ENCODE measurements at regions not wholly inside any gene's neighbourhood (a gene's known extent, or its start where the extent isn't known, plus 50 kb on each side); places are given as distances from the start of the nearest gene placed in this dataset.
A peak's percentile ranks its signal among the peaks of the same experiment; 100 is the strongest.
"Not testable (repeated sequence)": the region's sequence is repeated elsewhere in the genome, so short reads cannot be mapped to it uniquely, and the experiment has no call there.

- Histone ChIP-seq H3K9me3 (ENCODE audit: control insufficient read depth in 2 of 2, low read length in 2 of 2) (peaks cover 0 to under 1% of the 10 kb centered on the region in 2 experiments), H3K4me1 (ENCODE audit: control insufficient read depth, insufficient read depth, low read length, poor library complexity, severe bottlenecking) (no peaks in the 10 kb centered on the region), H3K36me3 (ENCODE audit: control insufficient read depth, insufficient read depth, low read length) (no peaks in the 10 kb centered on the region), H3K4me3 (ENCODE audit: low read depth, low read length) (no peak overlapping the region), H3K27ac (ENCODE audit: insufficient read depth, low read length, poor library complexity, severe bottlenecking) (no peak overlapping the region), H3K27me3 (ENCODE audit: control insufficient read depth, insufficient read depth, low read length) (no peaks in the 10 kb centered on the region)
- peaks cover 0 to 8% (median 1%) of the 10 kb centered on the region in 7 donors for H3K9me3 Mint-ChIP-seq
- ATAC-seq (ENCODE audit: low read depth in 2 of 2) (no peak), DNase-seq (no peak)
- no peaks in the 10 kb centered on the region for H3K36me3 Mint-ChIP-seq
- no peaks in the 10 kb centered on the region for H3K27me3 Mint-ChIP-seq
- H3K4me1 Mint-ChIP-seq, result no peaks in the 10 kb centered on the region
- no peak overlapping the region for H3K4me3 Mint-ChIP-seq
- no peak overlapping the region for H3K27ac Mint-ChIP-seq
Measured at GRCh38 chr6:74415056-74415455, 719.1 kb downstream of the CD109 start.

GRCh38 chr6:74410630-74411029 is 714.6 kb downstream of the CD109 start:
- Mint-ChIP-seq H3K36me3 (no peaks in the 10 kb centered on the region), H3K4me1 (no peaks in the 10 kb centered on the region), H3K27ac (no peak overlapping the region), H3K27me3 (no peaks in the 10 kb centered on the region), H3K9me3 (peaks cover 0 to 8% (median 2%) of the 10 kb centered on the region in 7 donors), H3K4me3 (no peak overlapping the region)
- Histone ChIP-seq H3K4me1 (ENCODE audit: control insufficient read depth, insufficient read depth, low read length, poor library complexity, severe bottlenecking) (no peaks in the 10 kb centered on the region), H3K36me3 (ENCODE audit: control insufficient read depth, insufficient read depth, low read length) (no peaks in the 10 kb centered on the region), H3K27me3 (ENCODE audit: control insufficient read depth, insufficient read depth, low read length) (no peaks in the 10 kb centered on the region), H3K27ac (ENCODE audit: insufficient read depth, low read length, poor library complexity, severe bottlenecking) (no peak overlapping the region), H3K4me3 (ENCODE audit: low read depth, low read length) (no peak overlapping the region), H3K9me3 (ENCODE audit: control insufficient read depth in 2 of 2, low read length in 2 of 2) (no peaks in the 10 kb centered on the region)
- ATAC-seq (ENCODE audit: low read depth in 2 of 2), result no peak
- no peak for DNase-seq

- H3K27me3 ChIP-seq (ENCODE audit: control insufficient read depth, insufficient read depth, low read length), result no peaks in the 10 kb centered on the region
- ATAC-seq (ENCODE audit: low read depth in 2 of 2), result no peak
Measured at GRCh38 chr6:74409447-74409846, 713.4 kb downstream of the CD109 start.

GRCh38 chr6:74408844-74409243 is 712.8 kb downstream of the CD109 start:
- Histone ChIP-seq H3K27me3 (ENCODE audit: control insufficient read depth, insufficient read depth, low read length) (no peaks in the 10 kb centered on the region), H3K27ac (ENCODE audit: insufficient read depth, low read length, poor library complexity, severe bottlenecking) (no peak overlapping the region), H3K36me3 (ENCODE audit: control insufficient read depth, insufficient read depth, low read length) (no peaks in the 10 kb centered on the region), H3K9me3 (ENCODE audit: control insufficient read depth in 2 of 2, low read length in 2 of 2) (no peaks in the 10 kb centered on the region), H3K4me1 (ENCODE audit: control insufficient read depth, insufficient read depth, low read length, poor library complexity, severe bottlenecking) (no peaks in the 10 kb centered on the region), H3K4me3 (ENCODE audit: low read depth, low read length) (no peak overlapping the region)
- H3K27me3 Mint-ChIP-seq, result no peaks in the 10 kb centered on the region
- no peaks in the 10 kb centered on the region for H3K4me1 Mint-ChIP-seq
- H3K4me3 Mint-ChIP-seq, result no peak overlapping the region
- no peak overlapping the region for H3K27ac Mint-ChIP-seq
- peaks cover 0 to 7% (median 2%) of the 10 kb centered on the region in 7 donors for H3K9me3 Mint-ChIP-seq
- DNase-seq, result no peak
- no peak for ATAC-seq (ENCODE audit: low read depth in 2 of 2)
- H3K36me3 Mint-ChIP-seq, result no peaks in the 10 kb centered on the region

More at GRCh38 chr6:74409447-74409846, 713.4 kb downstream of the CD109 start:
- DNase-seq, result no peak
- Mint-ChIP-seq H3K27ac (no peak overlapping the region), H3K4me1 (no peaks in the 10 kb centered on the region), H3K4me3 (no peak overlapping the region), H3K36me3 (no peaks in the 10 kb centered on the region), H3K27me3 (no peaks in the 10 kb centered on the region), H3K9me3 (peaks cover 0 to 8% (median 2%) of the 10 kb centered on the region in 7 donors)
- H3K4me3 ChIP-seq (ENCODE audit: low read depth, low read length), result no peak overlapping the region
- no peaks in the 10 kb centered on the region for H3K9me3 ChIP-seq (ENCODE audit: control insufficient read depth in 2 of 2, low read length in 2 of 2)
- H3K4me1 ChIP-seq (ENCODE audit: control insufficient read depth, insufficient read depth, low read length, poor library complexity, severe bottlenecking), result no peaks in the 10 kb centered on the region
- no peak overlapping the region for H3K27ac ChIP-seq (ENCODE audit: insufficient read depth, low read length, poor library complexity, severe bottlenecking)
- H3K36me3 ChIP-seq (ENCODE audit: control insufficient read depth, insufficient read depth, low read length), result no peaks in the 10 kb centered on the region

GRCh38 chr6:74404366-74404765 is 708.4 kb downstream of the CD109 start:
- Mint-ChIP-seq H3K27ac (no peak overlapping the region), H3K4me3 (no peak overlapping the region), H3K9me3 (peaks cover 0 to 14% (median 3%) of the 10 kb centered on the region in 7 donors), H3K4me1 (no peaks in the 10 kb centered on the region), H3K36me3 (no peaks in the 10 kb centered on the region), H3K27me3 (no peaks in the 10 kb centered on the region)
- ATAC-seq (ENCODE audit: low read depth in 2 of 2) (no peak), DNase-seq (no peak)
- H3K27ac ChIP-seq (ENCODE audit: insufficient read depth, low read length, poor library complexity, severe bottlenecking), result no peak overlapping the region
- peaks cover 0 to 3% of the 10 kb centered on the region in 2 experiments for H3K9me3 ChIP-seq (ENCODE audit: control insufficient read depth in 2 of 2, low read length in 2 of 2)
- no peak overlapping the region for H3K4me3 ChIP-seq (ENCODE audit: low read depth, low read length)
- no peaks in the 10 kb centered on the region for H3K36me3 ChIP-seq (ENCODE audit: control insufficient read depth, insufficient read depth, low read length)
- H3K27me3 ChIP-seq (ENCODE audit: control insufficient read depth, insufficient read depth, low read length), result no peaks in the 10 kb centered on the region
- H3K4me1 ChIP-seq (ENCODE audit: control insufficient read depth, insufficient read depth, low read length, poor library complexity, severe bottlenecking), result no peaks in the 10 kb centered on the region

GRCh38 chr6:74402781-74403180 is 706.8 kb downstream of the CD109 start:
- H3K9me3 Mint-ChIP-seq, result peaks cover 0 to 12% (median 4%) of the 10 kb centered on the region in 7 donors
- no peak for DNase-seq
- no peaks in the 10 kb centered on the region for H3K4me1 Mint-ChIP-seq
- H3K4me3 Mint-ChIP-seq, result peak overlapping the region in 1 of 4 donors; percentile 74
- H3K27ac ChIP-seq (ENCODE audit: insufficient read depth, low read length, poor library complexity, severe bottlenecking), result no peak overlapping the region
- no peaks in the 10 kb centered on the region for H3K36me3 Mint-ChIP-seq
- no peak overlapping the region for H3K4me3 ChIP-seq (ENCODE audit: low read depth, low read length)
- no peaks in the 10 kb centered on the region for H3K4me1 ChIP-seq (ENCODE audit: control insufficient read depth, insufficient read depth, low read length, poor library complexity, severe bottlenecking)
- no peaks in the 10 kb centered on the region for H3K27me3 Mint-ChIP-seq
- no peak overlapping the region for H3K27ac Mint-ChIP-seq
- peaks cover 0 to 3% of the 10 kb centered on the region in 2 experiments for H3K9me3 ChIP-seq (ENCODE audit: control insufficient read depth in 2 of 2, low read length in 2 of 2)
- no peaks in the 10 kb centered on the region for H3K27me3 ChIP-seq (ENCODE audit: control insufficient read depth, insufficient read depth, low read length)
- H3K36me3 ChIP-seq (ENCODE audit: control insufficient read depth, insufficient read depth, low read length), result no peaks in the 10 kb centered on the region
- no peak for ATAC-seq (ENCODE audit: low read depth in 2 of 2)

- ATAC-seq (ENCODE audit: low read depth in 2 of 2); H3K27ac Mint-ChIP-seq; H3K4me3 ChIP-seq (ENCODE audit: low read depth, low read length); H3K4me3 Mint-ChIP-seq; H3K27ac ChIP-seq (ENCODE audit: insufficient read depth, low read length, poor library complexity, severe bottlenecking); H3K27me3 ChIP-seq (ENCODE audit: control insufficient read depth, insufficient read depth, low read length); DNase-seq; H3K4me1 ChIP-seq (ENCODE audit: control insufficient read depth, insufficient read depth, low read length, poor library complexity, severe bottlenecking); H3K9me3 ChIP-seq (ENCODE audit: control insufficient read depth in 2 of 2, low read length in 2 of 2); H3K36me3 Mint-ChIP-seq; H3K4me1 Mint-ChIP-seq; H3K27me3 Mint-ChIP-seq; H3K36me3 ChIP-seq (ENCODE audit: control insufficient read depth, insufficient read depth, low read length): not testable (repeated sequence)
- H3K9me3 Mint-ChIP-seq, result peaks cover 0 to 13% (median 9%) of the 10 kb centered on the region in 7 donors
Measured at GRCh38 chr6:74378437-74378836, 682.4 kb downstream of the CD109 start.

- H3K36me3 Mint-ChIP-seq, result no peaks in the 10 kb centered on the region
- Histone ChIP-seq H3K4me1 (ENCODE audit: control insufficient read depth, insufficient read depth, low read length, poor library complexity, severe bottlenecking) (no peaks in the 10 kb centered on the region), H3K36me3 (ENCODE audit: control insufficient read depth, insufficient read depth, low read length) (no peaks in the 10 kb centered on the region), H3K27me3 (ENCODE audit: control insufficient read depth, insufficient read depth, low read length) (no peaks in the 10 kb centered on the region), H3K9me3 (ENCODE audit: control insufficient read depth in 2 of 2, low read length in 2 of 2) (no peaks in the 10 kb centered on the region), H3K4me3 (ENCODE audit: low read depth, low read length) (no peak overlapping the region), H3K27ac (ENCODE audit: insufficient read depth, low read length, poor library complexity, severe bottlenecking) (no peak overlapping the region)
- DNase-seq (no peak), ATAC-seq (ENCODE audit: low read depth in 2 of 2) (no peak)
- H3K4me1 Mint-ChIP-seq, result no peaks in the 10 kb centered on the region
- no peaks in the 10 kb centered on the region for H3K27me3 Mint-ChIP-seq
- no peak overlapping the region for H3K27ac Mint-ChIP-seq
- peaks cover 0 to 8% (median 4%) of the 10 kb centered on the region in 7 donors for H3K9me3 Mint-ChIP-seq
- no peak overlapping the region for H3K4me3 Mint-ChIP-seq
Measured at GRCh38 chr6:74369556-74369993, 673.6 kb downstream of the CD109 start.

Data from CD4-positive, CD25-positive, alpha-beta regulatory T cell (primary cell).